ENCODE measurements at regions not wholly inside any gene's neighbourhood (a gene's known extent, or its start where the extent isn't known, plus 50 kb on each side); places are given as distances from the start of the nearest gene placed in this dataset.

DNA sequence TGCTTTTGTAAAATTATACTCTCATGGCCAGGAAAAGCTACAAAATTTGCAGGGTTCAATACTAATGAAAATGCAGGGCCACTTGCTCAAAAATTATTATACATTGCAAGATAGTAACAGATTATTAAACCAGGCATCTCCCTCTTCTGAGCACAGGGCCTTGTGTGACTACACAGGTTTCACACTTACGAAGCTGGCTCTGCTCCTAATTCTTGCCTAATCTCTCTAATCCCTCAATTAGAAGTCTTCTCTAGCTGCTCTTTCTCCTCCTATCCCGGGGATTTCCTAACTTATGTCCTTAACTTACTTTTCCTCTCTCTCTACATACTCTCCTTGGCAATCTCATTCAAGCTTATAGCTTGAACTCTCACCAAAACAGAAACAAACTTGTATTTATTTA, 168.3 kb downstream of the AREG start:
- TF ChIP-seq, protein P1, sequence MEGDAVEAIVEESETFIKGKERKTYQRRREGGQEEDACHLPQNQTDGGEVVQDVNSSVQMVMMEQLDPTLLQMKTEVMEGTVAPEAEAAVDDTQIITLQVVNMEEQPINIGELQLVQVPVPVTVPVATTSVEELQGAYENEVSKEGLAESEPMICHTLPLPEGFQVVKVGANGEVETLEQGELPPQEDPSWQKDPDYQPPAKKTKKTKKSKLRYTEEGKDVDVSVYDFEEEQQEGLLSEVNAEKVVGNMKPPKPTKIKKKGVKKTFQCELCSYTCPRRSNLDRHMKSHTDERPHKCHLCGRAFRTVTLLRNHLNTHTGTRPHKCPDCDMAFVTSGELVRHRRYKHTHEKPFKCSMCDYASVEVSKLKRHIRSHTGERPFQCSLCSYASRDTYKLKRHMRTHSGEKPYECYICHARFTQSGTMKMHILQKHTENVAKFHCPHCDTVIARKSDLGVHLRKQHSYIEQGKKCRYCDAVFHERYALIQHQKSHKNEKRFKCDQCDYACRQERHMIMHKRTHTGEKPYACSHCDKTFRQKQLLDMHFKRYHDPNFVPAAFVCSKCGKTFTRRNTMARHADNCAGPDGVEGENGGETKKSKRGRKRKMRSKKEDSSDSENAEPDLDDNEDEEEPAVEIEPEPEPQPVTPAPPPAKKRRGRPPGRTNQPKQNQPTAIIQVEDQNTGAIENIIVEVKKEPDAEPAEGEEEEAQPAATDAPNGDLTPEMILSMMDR (IDR thresholded peaks at IDR 0.05; ENCODE audit: low read depth, low read length, poor library complexity, severe bottlenecking), result no peak
- TF ChIP-seq EZH2phosphoT487 (IDR thresholded peaks at IDR 0.05; ENCODE audit: borderline replicate concordance, low read length), result no peak
